Spleen (tissue), 7 donors: ENCODE measurements at regions not wholly inside any gene's neighbourhood (a gene's known extent, or its start where the extent isn't known, plus 50 kb on each side); places are given as distances from the start of the nearest gene placed in this dataset.

Experiments used
- POLR2AphosphoS5 ChIP-seq, 3 donors: sonication (generic); formaldehyde crosslinking; IDR thresholded peaks; one replicate each; pipeline ENCODE4 v1.5.1; 2017; ENCODE audit warnings: antibody characterized with exemption in 3 of 3
- TF ChIP-seq, protein P1 (sequence below), 11 experiments: fragments of 200-600 bp in 7 of 11; fragments of 450-650 bp in 4 of 11; sonication (generic) in 4 of 11; IDR thresholded peaks in 8 of 11; conservative IDR thresholded peaks in 3 of 11; 1 replicate in 7 of 11; 2 replicates in 4 of 11; pipeline versions ENCODE4 v1.4.0 to v1.8.0; 2016 to 2021; ENCODE audit warnings: antibody characterized with exemption in 11 of 11, inconsistent platforms in 4 of 11, mild to moderate bottlenecking in 1 of 11
- donor health status: DM: no; HTN: no; CAD: no; lungs with moderate emphysema.
- donor health status: DM: no; HTN: no; CAD: no.
- donor health status: DM: no; HTN: no; CAD: no.

DNA sequence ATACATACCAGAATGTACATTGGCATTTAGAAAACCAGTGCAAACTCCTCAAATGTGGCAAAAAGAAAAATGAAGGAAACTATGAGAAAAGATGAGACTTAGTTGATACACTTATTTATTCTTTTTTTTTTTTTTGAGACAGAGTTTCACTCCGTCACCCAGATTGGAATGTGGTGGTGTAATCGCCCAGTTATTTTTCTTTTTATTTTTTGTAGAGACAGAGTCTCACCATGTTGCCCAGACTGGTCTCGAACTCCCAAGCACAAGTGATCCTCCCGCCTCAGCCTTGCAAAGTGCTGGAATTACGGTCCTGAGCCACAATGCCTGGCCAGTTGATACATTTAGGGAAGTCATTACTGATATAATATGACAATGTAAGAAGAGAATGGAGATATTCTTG lies 274.2 kb upstream of the LRATD1 start:
- TF ChIP-seq, protein P1, sequence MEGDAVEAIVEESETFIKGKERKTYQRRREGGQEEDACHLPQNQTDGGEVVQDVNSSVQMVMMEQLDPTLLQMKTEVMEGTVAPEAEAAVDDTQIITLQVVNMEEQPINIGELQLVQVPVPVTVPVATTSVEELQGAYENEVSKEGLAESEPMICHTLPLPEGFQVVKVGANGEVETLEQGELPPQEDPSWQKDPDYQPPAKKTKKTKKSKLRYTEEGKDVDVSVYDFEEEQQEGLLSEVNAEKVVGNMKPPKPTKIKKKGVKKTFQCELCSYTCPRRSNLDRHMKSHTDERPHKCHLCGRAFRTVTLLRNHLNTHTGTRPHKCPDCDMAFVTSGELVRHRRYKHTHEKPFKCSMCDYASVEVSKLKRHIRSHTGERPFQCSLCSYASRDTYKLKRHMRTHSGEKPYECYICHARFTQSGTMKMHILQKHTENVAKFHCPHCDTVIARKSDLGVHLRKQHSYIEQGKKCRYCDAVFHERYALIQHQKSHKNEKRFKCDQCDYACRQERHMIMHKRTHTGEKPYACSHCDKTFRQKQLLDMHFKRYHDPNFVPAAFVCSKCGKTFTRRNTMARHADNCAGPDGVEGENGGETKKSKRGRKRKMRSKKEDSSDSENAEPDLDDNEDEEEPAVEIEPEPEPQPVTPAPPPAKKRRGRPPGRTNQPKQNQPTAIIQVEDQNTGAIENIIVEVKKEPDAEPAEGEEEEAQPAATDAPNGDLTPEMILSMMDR (IDR thresholded peaks at IDR 0.05 in 8 of 11, conservative IDR thresholded peaks at IDR 0.05 in 3 of 11), result no peak
- TF ChIP-seq POLR2AphosphoS5 (IDR thresholded peaks at IDR 0.05), result no peak
